GM12801 (cell line): ENCODE measurements at regions not wholly inside any gene's neighbourhood (a gene's known extent, or its start where the extent isn't known, plus 50 kb on each side); places are given as distances from the start of the nearest gene placed in this dataset.

Source experiments
- TF ChIP-seq, protein P1 (sequence below): IDR thresholded peaks from one replicate; pipeline ENCODE4 v1.5.1; 2011; ENCODE audit warnings: control low read depth; ENCODE audit not compliant: insufficient read length; ENCODE audit errors: extremely low read depth

DNA sequence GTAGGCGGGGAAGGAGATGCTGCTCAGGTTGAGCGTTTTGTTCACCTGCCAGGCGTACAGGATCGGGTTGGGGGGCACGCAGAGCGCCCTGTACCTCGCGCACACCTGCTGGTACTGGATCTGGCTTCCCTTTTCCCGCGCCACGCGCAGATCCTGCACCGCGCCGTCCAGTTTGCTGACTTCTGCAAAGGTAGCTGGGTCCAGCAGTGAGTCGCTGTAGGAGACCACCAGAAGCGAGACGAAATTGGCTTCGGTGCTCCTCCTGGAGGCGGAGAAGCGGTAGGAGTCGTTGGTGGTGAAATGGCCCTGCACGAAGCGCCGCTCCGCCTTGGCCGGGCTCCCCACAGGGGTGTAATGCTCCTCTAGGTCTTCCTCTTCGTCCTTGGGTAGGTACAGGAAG is 90.7 kb upstream of the RAB18 start:
- TF ChIP-seq, protein P1, sequence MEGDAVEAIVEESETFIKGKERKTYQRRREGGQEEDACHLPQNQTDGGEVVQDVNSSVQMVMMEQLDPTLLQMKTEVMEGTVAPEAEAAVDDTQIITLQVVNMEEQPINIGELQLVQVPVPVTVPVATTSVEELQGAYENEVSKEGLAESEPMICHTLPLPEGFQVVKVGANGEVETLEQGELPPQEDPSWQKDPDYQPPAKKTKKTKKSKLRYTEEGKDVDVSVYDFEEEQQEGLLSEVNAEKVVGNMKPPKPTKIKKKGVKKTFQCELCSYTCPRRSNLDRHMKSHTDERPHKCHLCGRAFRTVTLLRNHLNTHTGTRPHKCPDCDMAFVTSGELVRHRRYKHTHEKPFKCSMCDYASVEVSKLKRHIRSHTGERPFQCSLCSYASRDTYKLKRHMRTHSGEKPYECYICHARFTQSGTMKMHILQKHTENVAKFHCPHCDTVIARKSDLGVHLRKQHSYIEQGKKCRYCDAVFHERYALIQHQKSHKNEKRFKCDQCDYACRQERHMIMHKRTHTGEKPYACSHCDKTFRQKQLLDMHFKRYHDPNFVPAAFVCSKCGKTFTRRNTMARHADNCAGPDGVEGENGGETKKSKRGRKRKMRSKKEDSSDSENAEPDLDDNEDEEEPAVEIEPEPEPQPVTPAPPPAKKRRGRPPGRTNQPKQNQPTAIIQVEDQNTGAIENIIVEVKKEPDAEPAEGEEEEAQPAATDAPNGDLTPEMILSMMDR = no peak

- TF ChIP-seq, protein P1 = no peak
These were observed 94.0 kb upstream of the RAB18 start for GRCh38 chr10:27410153-27410552.

GRCh38 chr10:27407271-27407670 is 96.8 kb upstream of the RAB18 start:
- TF ChIP-seq, protein P1 = no peak

DNA sequence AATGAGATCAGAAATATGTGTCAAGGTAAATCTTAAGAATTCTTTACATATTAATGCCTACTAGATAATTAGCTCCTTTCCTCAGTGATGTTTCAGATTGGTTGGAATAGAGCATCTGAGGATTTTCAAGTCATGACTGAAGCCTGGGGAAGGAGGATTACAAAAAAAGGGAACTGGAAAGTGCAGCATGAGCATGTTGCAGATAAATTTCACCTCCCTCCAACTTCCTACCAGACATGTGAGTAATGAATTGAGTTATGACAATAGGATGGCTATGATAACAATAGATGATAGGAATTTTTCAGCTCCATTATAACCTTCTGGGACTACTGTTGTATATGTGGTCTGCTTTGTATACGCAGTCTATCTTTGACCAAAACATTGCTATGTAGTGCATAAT is 104.2 kb upstream of the RAB18 start:
- TF ChIP-seq, protein P1 = no peak

GRCh38 chr10:27393961-27394360 is 110.1 kb upstream of the RAB18 start:
- TF ChIP-seq, protein P1 = no peak

DNA sequence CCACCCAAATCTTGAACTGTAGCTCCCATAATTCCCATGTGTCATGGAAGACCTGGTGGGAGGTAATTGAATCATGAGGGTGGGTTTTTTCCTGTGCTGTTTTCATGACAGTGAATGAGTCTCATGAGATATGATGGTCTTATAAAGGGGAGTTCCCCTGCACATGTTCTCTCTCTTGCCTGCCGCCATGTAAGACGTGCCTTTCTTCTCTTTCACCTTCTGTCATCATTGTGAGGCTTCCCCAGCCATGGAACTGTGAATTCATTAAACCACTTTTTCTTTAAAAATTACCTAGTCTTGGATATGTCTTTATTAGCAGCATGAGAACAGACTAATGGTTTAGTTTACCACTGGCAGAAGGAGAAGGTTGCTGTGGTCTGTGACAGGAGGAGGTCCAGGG is 111.5 kb upstream of the RAB18 start:
- TF ChIP-seq, protein P1 = no peak

- TF ChIP-seq, protein P1 = no peak
These were observed 112.2 kb upstream of the RAB18 start for GRCh38 chr10:27391916-27392315.

GRCh38 chr10:27391325-27391724 is 112.8 kb upstream of the RAB18 start:
- TF ChIP-seq, protein P1 = no peak
